22Rv1 (cell line): ENCODE measurements at regions not wholly inside any gene's neighbourhood (a gene's known extent, or its start where the extent isn't known, plus 50 kb on each side); places are given as distances from the start of the nearest gene placed in this dataset.

ENCODE experiments used
- CTCF ChIP-seq: fragments of 450-650 bp; IDR thresholded peaks from 2 replicates; pipeline ENCODE4 v1.5.1; 2017; ENCODE audit warnings: mild to moderate bottlenecking
- ZFX ChIP-seq: fragments of 450-650 bp; IDR thresholded peaks from 2 replicates; pipeline ENCODE4 v1.6.1; 2017; ENCODE audit warnings: antibody characterized with exemption, borderline replicate concordance

- TF ChIP-seq CTCF (no peak), ZFX (no peak)
These were observed 109.2 kb downstream of the MTRR start for GRCh38 chr5:7978114-7978513.
